Neural cell (in vitro differentiated cells): ENCODE measurements at regions not wholly inside any gene's neighbourhood (a gene's known extent, or its start where the extent isn't known, plus 50 kb on each side); places are given as distances from the start of the nearest gene placed in this dataset.
"Not testable (repeated sequence)": the region's sequence is repeated elsewhere in the genome, so short reads cannot be mapped to it uniquely, and the experiment has no call there.

Experiments
- H2AFZ ChIP-seq: fragments of 200-600, 300-800 bp; sonication (generic), shearing (Covaris generic); 2 replicates; pipeline ENCODE4 v1.6.0; 2014; ENCODE audit warnings: low read depth, mild to moderate bottlenecking, antibody characterized with exemption, low read length, moderate library complexity
- H3F3A ChIP-seq: fragments of 200-600 bp; shearing (Covaris generic); 2 replicates; pipeline ENCODE4 v1.6.1; 2016; ENCODE audit warnings: mild to moderate bottlenecking, moderate library complexity, mixed read lengths, antibody characterized with exemption, low read length; ENCODE audit not compliant: insufficient read depth, poor library complexity, severe bottlenecking
- H3K27ac ChIP-seq: fragments of 200-600, 300-800 bp; sonication (generic), shearing (Covaris generic); 2 replicates; pipeline ENCODE4 v1.5.1; 2014; ENCODE audit warnings: mild to moderate bottlenecking, low read length, moderate library complexity
- H3K27me3 ChIP-seq: fragments of 300-800, 200-600 bp; sonication (generic), shearing (Covaris generic); 2 replicates; pipeline ENCODE4 v1.6.0; 2014; ENCODE audit warnings: mild to moderate bottlenecking, low read depth, low read length, moderate library complexity; ENCODE audit not compliant: insufficient read depth
- H3K36me3 ChIP-seq: fragments of 300-800, 200-600 bp; sonication (generic), shearing (Covaris generic); 2 replicates; pipeline ENCODE4 v1.5.1; 2014; ENCODE audit warnings: mild to moderate bottlenecking, antibody characterized with exemption, low read length, moderate library complexity; ENCODE audit not compliant: insufficient read depth
- H3K4me2 ChIP-seq: fragments of 300-800, 200-600 bp; sonication (generic), shearing (Covaris generic); 2 replicates; pipeline ENCODE4 v1.6.0; 2014; ENCODE audit warnings: mild to moderate bottlenecking, low read length
- H3K4me3 ChIP-seq: fragments of 300-800, 200-600 bp; sonication (generic), shearing (Covaris generic); 2 replicates; pipeline ENCODE4 v1.5.1; 2014; ENCODE audit warnings: mild to moderate bottlenecking, low read length, moderate library complexity
- H3K79me2 ChIP-seq: fragments of 200-600 bp; shearing (Covaris generic); replicated peaks from 2 replicates; pipeline ENCODE4 v1.6.0; 2014; ENCODE audit warnings: mild to moderate bottlenecking, low read length, moderate library complexity; ENCODE audit not compliant: insufficient read depth
- H3K9ac ChIP-seq: fragments of 300-800, 200-600 bp; sonication (generic), shearing (Covaris generic); 2 replicates; pipeline ENCODE4 v1.6.1; 2016; ENCODE audit warnings: mild to moderate bottlenecking, low read length, mixed read lengths
- H3K9me2 ChIP-seq: fragments of 200-600 bp; shearing (Covaris generic); 2 replicates; pipeline ENCODE4 v1.6.1; 2016; ENCODE audit warnings: mild to moderate bottlenecking, low read length, mixed read lengths; ENCODE audit not compliant: insufficient read depth
- H3K9me3 ChIP-seq: fragments of 200-600, 300-800 bp; sonication (generic), shearing (Covaris generic); 2 replicates; pipeline ENCODE4 v1.6.1; 2016; ENCODE audit warnings: mild to moderate bottlenecking, mixed run types, low read length, moderate library complexity, mixed read lengths
- H4K20me1 ChIP-seq: fragments of 200-600 bp; shearing (Covaris generic); 2 replicates; pipeline ENCODE4 v1.6.1; 2016; ENCODE audit warnings: mild to moderate bottlenecking, mixed run types; ENCODE audit not compliant: insufficient read depth
- CTCF ChIP-seq: fragments of 450-650 bp; IDR thresholded peaks from 2 replicates; pipeline ENCODE4 v1.5.1; 2014; ENCODE audit warnings: antibody characterized with exemption, mild to moderate bottlenecking, moderate library complexity; ENCODE audit not compliant: poor library complexity, severe bottlenecking
- EP300 ChIP-seq: fragments of 450-650 bp; conservative IDR thresholded peaks from 2 replicates; pipeline ENCODE4 v1.6.1; 2014; ENCODE audit warnings: antibody characterized with exemption, mild to moderate bottlenecking, moderate library complexity; ENCODE audit not compliant: poor library complexity, severe bottlenecking
- EZH2 ChIP-seq: fragments of 200-600, 300-800 bp; shearing (Covaris generic), sonication (generic); IDR thresholded peaks from 2 replicates; pipeline ENCODE4 v1.6.1; 2014; ENCODE audit warnings: antibody characterized with exemption, low read length, borderline replicate concordance, mild to moderate bottlenecking; ENCODE audit not compliant: insufficient read depth, poor library complexity, severe bottlenecking
- MXI1 ChIP-seq: fragments of 450-650 bp; conservative IDR thresholded peaks from 2 replicates; pipeline ENCODE4 v1.6.1; 2014; ENCODE audit warnings: antibody characterized with exemption, mild to moderate bottlenecking; ENCODE audit not compliant: poor library complexity, severe bottlenecking
- POLR2AphosphoS5 ChIP-seq: IDR thresholded peaks from 2 replicates; pipeline ENCODE4 v1.6.1; 2012
- RAD21 ChIP-seq: fragments of 450-650 bp; conservative IDR thresholded peaks from 2 replicates; pipeline ENCODE4 v1.6.1; 2014; ENCODE audit warnings: antibody characterized with exemption, mild to moderate bottlenecking, moderate library complexity
- SMC3 ChIP-seq: fragments of 450-650 bp; conservative IDR thresholded peaks from 2 replicates; pipeline ENCODE4 v1.6.1; 2014; ENCODE audit warnings: antibody characterized with exemption, mild to moderate bottlenecking, moderate library complexity; ENCODE audit not compliant: poor library complexity
- TAF1 ChIP-seq: IDR thresholded peaks from 2 replicates; pipeline ENCODE4 v1.6.1; 2012; ENCODE audit warnings: low read depth
- TF ChIP-seq, protein P1 (sequence below): IDR thresholded peaks from 2 replicates; pipeline ENCODE4 v1.6.1; 2012; ENCODE audit warnings: borderline replicate concordance

DNA sequence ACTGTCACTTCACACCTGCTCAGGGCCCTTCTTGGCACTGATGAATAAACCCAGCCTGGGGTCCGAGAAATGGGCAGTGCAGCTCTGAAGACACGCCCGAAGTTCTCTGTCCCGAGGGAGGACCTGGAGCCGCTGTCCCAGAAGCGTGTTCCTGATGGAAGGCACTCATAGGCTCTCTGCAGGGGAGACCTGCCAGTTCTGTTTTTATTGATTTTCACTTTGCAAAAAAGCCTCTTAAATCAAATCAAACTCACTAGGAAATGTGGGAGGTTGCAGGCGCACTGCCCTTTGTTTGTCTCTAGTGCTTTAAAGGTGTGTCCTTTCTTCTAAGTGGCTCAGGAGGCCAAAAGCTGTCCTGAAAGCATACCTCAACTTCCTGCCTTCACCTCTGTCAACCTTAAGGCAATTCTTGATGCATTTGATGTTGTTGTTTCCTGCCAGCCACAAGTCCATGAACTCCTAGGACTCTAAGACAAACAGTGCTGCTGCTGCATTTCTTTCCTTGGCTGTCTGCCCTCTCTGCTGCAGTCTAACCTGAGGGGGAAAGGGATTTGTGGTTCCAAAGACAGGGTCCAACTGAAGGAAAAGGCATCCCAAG lies 663.2 kb downstream of the UQCRFS1 start:
- Histone ChIP-seq H3K4me3 (no peak overlapping the region), H3K9me3 (no peaks in the 10 kb centered on the region), H3K27ac (no peak overlapping the region), H3F3A (no peaks in the 10 kb centered on the region), H2AFZ (no peak overlapping the region), H3K4me2 (no peak overlapping the region), H3K9me2 (no peaks in the 10 kb centered on the region), H4K20me1 (no peaks in the 10 kb centered on the region), H3K9ac (no peak overlapping the region), H3K79me2 (no peaks in the 10 kb centered on the region), H3K36me3 (no peaks in the 10 kb centered on the region), H3K27me3 (no peaks in the 10 kb centered on the region)
- TF ChIP-seq POLR2AphosphoS5 (no peak), EP300 (no peak), EZH2 (no peak), RAD21 (no peak), TAF1 (no peak), SMC3 (no peak), CTCF (no peak)

DNA sequence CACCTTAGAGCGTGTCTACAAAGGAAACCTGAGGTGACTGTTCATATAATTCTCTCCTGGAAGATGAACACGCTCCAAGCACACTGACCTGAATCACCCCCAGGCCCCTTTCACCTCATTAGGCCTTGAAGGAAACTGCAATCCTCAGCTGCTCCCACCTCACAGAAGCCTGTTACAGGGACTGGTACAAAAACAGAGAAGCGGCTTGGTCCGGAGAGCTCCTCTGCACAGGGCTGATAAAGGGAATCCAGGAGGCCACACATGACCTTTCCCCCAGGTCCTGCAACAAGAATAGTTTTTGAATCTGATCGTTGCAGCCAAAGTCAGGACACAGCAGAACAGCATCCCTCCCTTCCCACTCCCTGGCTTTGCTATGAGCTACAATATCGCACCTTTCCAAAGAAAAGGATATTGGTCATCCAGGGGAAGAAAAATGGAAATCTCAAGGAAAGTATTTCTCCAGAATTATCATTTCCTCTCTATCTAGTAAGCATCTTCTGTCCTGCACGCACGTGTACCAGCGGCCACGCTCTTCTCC lies 666.7 kb downstream of the UQCRFS1 start:
- H3K9me2 ChIP-seq = no peaks in the 10 kb centered on the region
- H3K4me2 ChIP-seq = no peak overlapping the region
- no peak overlapping the region for H2AFZ ChIP-seq
- no peaks in the 10 kb centered on the region for H3K9me3 ChIP-seq
- no peak overlapping the region for H3K4me3 ChIP-seq
- no peaks in the 10 kb centered on the region for H3K36me3 ChIP-seq
- no peaks in the 10 kb centered on the region for H3F3A ChIP-seq
- H3K27ac ChIP-seq = no peak overlapping the region
- no peaks in the 10 kb centered on the region for H3K27me3 ChIP-seq
- no peaks in the 10 kb centered on the region for H3K79me2 ChIP-seq
- H3K9ac ChIP-seq = no peak overlapping the region
- no peaks in the 10 kb centered on the region for H4K20me1 ChIP-seq
- TF ChIP-seq EZH2 (no peak), EP300 (no peak), SMC3 (no peak), POLR2AphosphoS5 (no peak), CTCF (no peak), MXI1 (no peak), TAF1 (no peak), RAD21 (no peak)
- TF ChIP-seq, protein P1, sequence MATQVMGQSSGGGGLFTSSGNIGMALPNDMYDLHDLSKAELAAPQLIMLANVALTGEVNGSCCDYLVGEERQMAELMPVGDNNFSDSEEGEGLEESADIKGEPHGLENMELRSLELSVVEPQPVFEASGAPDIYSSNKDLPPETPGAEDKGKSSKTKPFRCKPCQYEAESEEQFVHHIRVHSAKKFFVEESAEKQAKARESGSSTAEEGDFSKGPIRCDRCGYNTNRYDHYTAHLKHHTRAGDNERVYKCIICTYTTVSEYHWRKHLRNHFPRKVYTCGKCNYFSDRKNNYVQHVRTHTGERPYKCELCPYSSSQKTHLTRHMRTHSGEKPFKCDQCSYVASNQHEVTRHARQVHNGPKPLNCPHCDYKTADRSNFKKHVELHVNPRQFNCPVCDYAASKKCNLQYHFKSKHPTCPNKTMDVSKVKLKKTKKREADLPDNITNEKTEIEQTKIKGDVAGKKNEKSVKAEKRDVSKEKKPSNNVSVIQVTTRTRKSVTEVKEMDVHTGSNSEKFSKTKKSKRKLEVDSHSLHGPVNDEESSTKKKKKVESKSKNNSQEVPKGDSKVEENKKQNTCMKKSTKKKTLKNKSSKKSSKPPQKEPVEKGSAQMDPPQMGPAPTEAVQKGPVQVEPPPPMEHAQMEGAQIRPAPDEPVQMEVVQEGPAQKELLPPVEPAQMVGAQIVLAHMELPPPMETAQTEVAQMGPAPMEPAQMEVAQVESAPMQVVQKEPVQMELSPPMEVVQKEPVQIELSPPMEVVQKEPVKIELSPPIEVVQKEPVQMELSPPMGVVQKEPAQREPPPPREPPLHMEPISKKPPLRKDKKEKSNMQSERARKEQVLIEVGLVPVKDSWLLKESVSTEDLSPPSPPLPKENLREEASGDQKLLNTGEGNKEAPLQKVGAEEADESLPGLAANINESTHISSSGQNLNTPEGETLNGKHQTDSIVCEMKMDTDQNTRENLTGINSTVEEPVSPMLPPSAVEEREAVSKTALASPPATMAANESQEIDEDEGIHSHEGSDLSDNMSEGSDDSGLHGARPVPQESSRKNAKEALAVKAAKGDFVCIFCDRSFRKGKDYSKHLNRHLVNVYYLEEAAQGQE = no peak

DNA sequence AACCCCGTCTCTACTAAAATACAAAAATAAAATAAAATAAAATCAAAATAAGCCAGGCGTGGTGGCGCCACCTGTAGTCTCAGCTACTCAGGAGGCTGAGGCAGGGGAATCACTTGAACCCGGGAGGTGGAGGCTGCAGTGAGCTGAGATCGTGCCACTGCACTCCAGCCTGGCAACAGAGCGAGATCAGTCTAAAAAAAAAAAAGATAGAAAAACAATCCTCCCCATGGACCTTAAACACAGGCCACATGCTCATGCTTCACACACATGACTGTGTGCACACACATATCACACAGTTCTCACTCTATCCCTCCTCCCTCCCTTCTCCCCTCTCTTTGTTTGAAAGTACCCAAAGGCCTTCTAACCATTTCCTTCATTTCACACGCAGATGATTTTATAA lies 667.6 kb downstream of the UQCRFS1 start:
- H3K79me2 ChIP-seq, H3F3A ChIP-seq, H3K9ac ChIP-seq, H3K4me3 ChIP-seq, H3K9me2 ChIP-seq, H3K9me3 ChIP-seq, H3K27ac ChIP-seq, H3K27me3 ChIP-seq, H3K36me3 ChIP-seq, H3K4me2 ChIP-seq, H4K20me1 ChIP-seq, H2AFZ ChIP-seq: not testable (repeated sequence)
